Transverse colon (tissue), 4 donors: ENCODE measurements at regions not wholly inside any gene's neighbourhood (a gene's known extent, or its start where the extent isn't known, plus 50 kb on each side); places are given as distances from the start of the nearest gene placed in this dataset.

Experiments used
- EP300 ChIP-seq: sonication (generic); formaldehyde crosslinking; IDR thresholded peaks from one replicate; pipeline ENCODE4 v1.6.1; 2017; ENCODE audit warnings: antibody characterized with exemption, low read depth
- POLR2A ChIP-seq: fragments of 450-650 bp; IDR thresholded peaks from one replicate; pipeline ENCODE4 v1.6.1; 2016; ENCODE audit warnings: antibody characterized with exemption, mild to moderate bottlenecking, moderate library complexity
- POLR2AphosphoS5 ChIP-seq, 3 donors: sonication (generic); formaldehyde crosslinking; IDR thresholded peaks; one replicate each; pipeline ENCODE4 v1.6.1; 2016; ENCODE audit warnings: antibody characterized with exemption in 3 of 3
- TF ChIP-seq, protein P1 (sequence below), 5 experiments: fragments of 200-600 bp in 3 of 5; fragments of 450-650 bp in 2 of 5; sonication (generic) in 3 of 5; IDR thresholded peaks; 1 replicate in 2 of 5; 2 replicates in 3 of 5; pipeline ENCODE4 v1.5.1; 2016 to 2017; ENCODE audit warnings: antibody characterized with exemption in 5 of 5, inconsistent platforms in 3 of 5, mild to moderate bottlenecking in 2 of 5, moderate library complexity in 1 of 5

DNA sequence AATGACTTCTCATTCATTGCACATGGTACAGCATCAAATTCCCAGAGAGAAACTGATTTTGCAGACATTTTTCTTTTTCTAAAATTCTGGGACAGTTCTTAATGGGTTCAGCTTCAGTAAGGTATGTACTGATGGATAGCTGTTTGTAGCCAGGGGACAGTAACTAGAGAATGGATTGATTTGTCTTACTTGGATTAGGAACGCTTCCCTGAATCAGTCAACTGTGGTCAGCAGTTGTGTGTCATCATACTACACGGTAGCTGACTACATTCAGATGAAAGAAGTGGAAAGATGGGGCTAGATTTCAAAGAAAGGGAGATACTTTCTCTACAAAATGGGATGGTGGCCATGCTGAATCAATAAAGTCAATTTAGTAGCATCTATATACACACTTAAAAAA, 431.4 kb downstream of the GRB14 start:
- TF ChIP-seq, protein P1, sequence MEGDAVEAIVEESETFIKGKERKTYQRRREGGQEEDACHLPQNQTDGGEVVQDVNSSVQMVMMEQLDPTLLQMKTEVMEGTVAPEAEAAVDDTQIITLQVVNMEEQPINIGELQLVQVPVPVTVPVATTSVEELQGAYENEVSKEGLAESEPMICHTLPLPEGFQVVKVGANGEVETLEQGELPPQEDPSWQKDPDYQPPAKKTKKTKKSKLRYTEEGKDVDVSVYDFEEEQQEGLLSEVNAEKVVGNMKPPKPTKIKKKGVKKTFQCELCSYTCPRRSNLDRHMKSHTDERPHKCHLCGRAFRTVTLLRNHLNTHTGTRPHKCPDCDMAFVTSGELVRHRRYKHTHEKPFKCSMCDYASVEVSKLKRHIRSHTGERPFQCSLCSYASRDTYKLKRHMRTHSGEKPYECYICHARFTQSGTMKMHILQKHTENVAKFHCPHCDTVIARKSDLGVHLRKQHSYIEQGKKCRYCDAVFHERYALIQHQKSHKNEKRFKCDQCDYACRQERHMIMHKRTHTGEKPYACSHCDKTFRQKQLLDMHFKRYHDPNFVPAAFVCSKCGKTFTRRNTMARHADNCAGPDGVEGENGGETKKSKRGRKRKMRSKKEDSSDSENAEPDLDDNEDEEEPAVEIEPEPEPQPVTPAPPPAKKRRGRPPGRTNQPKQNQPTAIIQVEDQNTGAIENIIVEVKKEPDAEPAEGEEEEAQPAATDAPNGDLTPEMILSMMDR (IDR thresholded peaks at IDR 0.05): no peak
- TF ChIP-seq POLR2A (no peak), EP300 (no peak), POLR2AphosphoS5 (IDR thresholded peaks at IDR 0.05) (no peak)
